ACC112 (cell line): ENCODE measurements at regions not wholly inside any gene's neighbourhood (a gene's known extent, or its start where the extent isn't known, plus 50 kb on each side); places are given as distances from the start of the nearest gene placed in this dataset.
A peak's percentile ranks its signal among the peaks of the same experiment; 100 is the strongest.

Experiments
- H2AFZ ChIP-seq: fragments of 200-600 bp; sonication (generic); one replicate; pipeline ENCODE4 v1.6.0; 2017; ENCODE audit warnings: antibody characterized with exemption, low read length; ENCODE audit not compliant: unreplicated experiment
- H3K27ac ChIP-seq: fragments of 200-600 bp; sonication (generic); 2 replicates; pipeline ENCODE4 v1.5.1; 2014; ENCODE audit warnings: low read depth, mild to moderate bottlenecking, antibody characterized with exemption, low read length, moderate library complexity
- H3K27me3 ChIP-seq: fragments of 200-600 bp; sonication (generic); 2 replicates; pipeline ENCODE4 v1.6.1; 2014; ENCODE audit warnings: mild to moderate bottlenecking, antibody characterized with exemption, low read length, moderate library complexity, mixed read lengths; ENCODE audit not compliant: insufficient read depth
- H3K36me3 ChIP-seq: fragments of 200-600 bp; sonication (generic); 2 replicates; pipeline ENCODE4 v1.6.1; 2016; ENCODE audit warnings: mild to moderate bottlenecking, antibody characterized with exemption, low read length, moderate library complexity, mixed read lengths; ENCODE audit not compliant: insufficient read depth
- H3K4me1 ChIP-seq: fragments of 200-600 bp; sonication (generic); one replicate; pipeline ENCODE4 v1.6.1; 2016; ENCODE audit warnings: low read length, mixed read lengths; ENCODE audit not compliant: insufficient read depth, unreplicated experiment, control insufficient read depth
- H3K4me3 ChIP-seq: fragments of 200-600 bp; sonication (generic); 2 replicates; pipeline ENCODE4 v1.5.1; 2014; ENCODE audit warnings: mild to moderate bottlenecking, low read depth, low read length
- H3K79me2 ChIP-seq: fragments of 200-600 bp; sonication (generic); one replicate; pipeline ENCODE4 v1.6.0; 2016; ENCODE audit warnings: low read length; ENCODE audit not compliant: control insufficient read depth, unreplicated experiment, insufficient read depth

- no peaks in the 10 kb centered on the region for H3K36me3 ChIP-seq
- H3K4me3 ChIP-seq = no peak overlapping the region
- H3K27ac ChIP-seq = no peak overlapping the region
- H3K4me1 ChIP-seq = peaks cover 5% of the 10 kb centered on the region
- no peaks in the 10 kb centered on the region for H3K27me3 ChIP-seq
- H3K79me2 ChIP-seq = no peaks in the 10 kb centered on the region
- H2AFZ ChIP-seq = no peak overlapping the region
Measured at GRCh38 chr17:14871921-14872320, 393.2 kb downstream of the PMP22 start.

GRCh38 chr17:14866266-14866665, 398.9 kb downstream of the PMP22 start:
- no peaks in the 10 kb centered on the region for H3K36me3 ChIP-seq
- no peaks in the 10 kb centered on the region for H3K4me1 ChIP-seq
- no peaks in the 10 kb centered on the region for H3K79me2 ChIP-seq
- H3K4me3 ChIP-seq = no peak overlapping the region
- H3K27me3 ChIP-seq = no peaks in the 10 kb centered on the region
- no peak overlapping the region for H2AFZ ChIP-seq
- H3K27ac ChIP-seq = no peak overlapping the region

DNA sequence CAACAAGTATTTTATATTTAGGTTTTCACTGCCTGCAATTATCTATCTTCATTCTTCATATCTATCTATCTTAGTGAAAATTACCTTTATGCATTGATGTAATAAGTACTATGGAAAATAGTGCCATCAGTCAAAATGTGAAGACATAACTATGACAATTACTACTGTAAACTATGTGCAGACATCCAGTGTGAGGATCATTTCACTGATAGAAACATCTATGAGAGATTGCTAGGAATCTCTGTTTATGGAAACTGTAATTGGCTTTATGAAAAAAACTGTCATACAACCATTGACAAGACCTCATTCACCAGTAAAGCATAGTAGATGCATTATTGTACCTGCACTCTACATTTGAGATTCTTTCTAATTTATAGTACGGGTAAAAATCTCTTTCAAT, 401.0 kb downstream of the PMP22 start:
- H3K27me3 ChIP-seq = no peaks in the 10 kb centered on the region

GRCh38 chr17:14859542-14859941, 405.6 kb downstream of the PMP22 start:
- no peak overlapping the region for H3K27ac ChIP-seq
- H3K4me1 ChIP-seq = no peaks in the 10 kb centered on the region
- no peaks in the 10 kb centered on the region for H3K79me2 ChIP-seq
- H2AFZ ChIP-seq = no peak overlapping the region
- H3K36me3 ChIP-seq = no peaks in the 10 kb centered on the region
- no peak overlapping the region for H3K4me3 ChIP-seq
- H3K27me3 ChIP-seq = no peaks in the 10 kb centered on the region

More for the DNA sequence above, 401.0 kb downstream of the PMP22 start:
- H3K4me3 ChIP-seq = no peak overlapping the region
- no peaks in the 10 kb centered on the region for H3K79me2 ChIP-seq
- no peak overlapping the region for H2AFZ ChIP-seq
- no peak overlapping the region for H3K27ac ChIP-seq
- no peaks in the 10 kb centered on the region for H3K36me3 ChIP-seq
- no peaks in the 10 kb centered on the region for H3K4me1 ChIP-seq

- Histone ChIP-seq H3K4me1 (no peaks in the 10 kb centered on the region), H3K79me2 (no peaks in the 10 kb centered on the region), H3K27ac (no peak overlapping the region), H3K36me3 (no peaks in the 10 kb centered on the region), H2AFZ (no peak overlapping the region), H3K4me3 (no peak overlapping the region), H3K27me3 (no peaks in the 10 kb centered on the region)
Measured at GRCh38 chr17:14856176-14856575, 408.9 kb downstream of the PMP22 start.

DNA sequence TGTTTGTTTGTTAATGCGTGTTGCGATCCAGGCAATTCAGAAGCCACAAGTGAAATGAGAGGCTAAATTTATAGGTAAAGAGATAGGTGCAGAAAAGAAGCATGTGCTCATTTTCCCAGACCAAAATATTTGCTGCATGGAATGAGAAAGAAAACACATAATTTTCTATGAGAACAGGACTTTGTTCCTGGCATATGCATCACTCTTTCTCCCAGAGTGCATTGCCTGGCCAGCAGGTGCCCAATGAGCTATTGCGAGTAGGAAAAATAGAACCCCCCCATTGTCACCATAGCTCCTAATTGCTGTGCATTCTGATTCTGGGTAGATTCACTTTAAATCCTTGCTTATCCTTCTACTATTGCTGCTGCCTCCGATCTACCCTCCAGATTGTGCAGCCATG, 410.4 kb downstream of the PMP22 start:
- Histone ChIP-seq H3K4me1 (no peaks in the 10 kb centered on the region), H3K27ac (no peak overlapping the region), H3K27me3 (no peaks in the 10 kb centered on the region), H3K79me2 (no peaks in the 10 kb centered on the region), H3K36me3 (no peaks in the 10 kb centered on the region), H2AFZ (no peak overlapping the region), H3K4me3 (no peak overlapping the region)

GRCh38 chr17:14845591-14846281, 419.4 kb downstream of the PMP22 start:
- H3K4me3 ChIP-seq = no peak overlapping the region
- H3K27ac ChIP-seq = no peak overlapping the region
- no peaks in the 10 kb centered on the region for H3K36me3 ChIP-seq
- H3K79me2 ChIP-seq = no peaks in the 10 kb centered on the region
- H3K4me1 ChIP-seq = peaks cover 10% of the 10 kb centered on the region
- no peaks in the 10 kb centered on the region for H3K27me3 ChIP-seq
- no peak overlapping the region for H2AFZ ChIP-seq

- H3K36me3 ChIP-seq = no peaks in the 10 kb centered on the region
- H3K27ac ChIP-seq = no peak overlapping the region
- no peak overlapping the region for H2AFZ ChIP-seq
- H3K27me3 ChIP-seq = no peaks in the 10 kb centered on the region
- no peaks in the 10 kb centered on the region for H3K79me2 ChIP-seq
- peaks cover 18% of the 10 kb centered on the region for H3K4me1 ChIP-seq
- no peak overlapping the region for H3K4me3 ChIP-seq
Measured at GRCh38 chr17:14843086-14843795, 421.9 kb downstream of the PMP22 start.

DNA sequence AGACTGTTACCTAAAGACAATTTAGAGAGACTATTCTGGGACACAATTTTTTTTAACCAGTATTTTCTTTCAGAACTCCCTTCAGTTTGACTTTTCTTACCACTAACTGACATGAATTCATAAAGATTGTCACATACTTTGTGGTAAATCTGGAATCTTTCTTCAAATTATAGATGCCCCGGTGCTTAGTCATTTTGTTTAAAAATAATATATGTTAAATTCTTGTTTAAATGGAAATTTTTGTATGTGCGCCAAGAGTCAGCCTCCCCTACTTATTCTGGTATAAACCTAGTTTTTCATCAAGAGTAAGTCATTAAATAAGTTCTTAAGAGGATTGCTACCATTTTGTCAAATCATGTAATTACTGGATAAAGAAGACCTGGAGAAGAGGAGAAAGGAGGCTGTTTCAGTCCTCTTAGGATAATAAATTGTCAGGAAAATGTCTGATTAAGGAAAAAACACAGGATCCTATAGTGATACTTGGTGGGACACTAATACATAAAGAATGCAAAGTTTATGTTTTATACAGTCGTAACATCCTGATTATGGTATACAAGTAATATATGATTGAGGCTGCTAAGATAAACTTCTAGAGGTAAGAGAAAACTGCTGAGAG, 424.4 kb downstream of the PMP22 start:
- Histone ChIP-seq H3K27ac (peak overlapping the region; percentile 96), H3K79me2 (no peaks in the 10 kb centered on the region), H3K4me3 (peak overlapping the region; percentile 32; the same call in 1 of the 2 replicates), H3K27me3 (no peaks in the 10 kb centered on the region), H3K4me1 (peaks cover 14% of the 10 kb centered on the region), H2AFZ (peak overlapping the region; percentile 98), H3K36me3 (no peaks in the 10 kb centered on the region)

DNA sequence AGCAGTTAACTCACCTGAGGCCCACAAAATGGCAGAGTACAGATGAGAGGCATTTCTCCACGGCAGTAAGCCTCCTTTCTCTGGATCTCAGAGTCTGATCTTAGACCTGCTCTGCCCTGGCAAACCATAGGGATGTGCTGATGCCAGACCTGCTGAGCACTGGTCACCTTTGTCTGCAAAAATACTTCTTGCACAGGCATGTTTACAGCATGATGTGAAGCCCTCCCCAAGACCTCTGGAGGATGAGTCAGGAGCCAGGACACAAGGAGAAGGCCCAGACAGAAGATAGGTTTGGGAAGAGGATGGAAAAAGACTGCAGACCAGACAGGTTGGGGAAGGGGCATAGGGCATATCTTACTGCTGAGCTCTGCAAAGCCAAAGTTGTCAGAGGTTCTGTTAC, 426.6 kb downstream of the PMP22 start:
- Histone ChIP-seq H3K36me3 (no peaks in the 10 kb centered on the region), H3K4me1 (peaks cover 14% of the 10 kb centered on the region), H3K27ac (no peak overlapping the region), H3K27me3 (no peaks in the 10 kb centered on the region), H2AFZ (no peak overlapping the region), H3K79me2 (no peaks in the 10 kb centered on the region), H3K4me3 (no peak overlapping the region)
